ENCODE measurements at regions not wholly inside any gene's neighbourhood (a gene's known extent, or its start where the extent isn't known, plus 50 kb on each side); places are given as distances from the start of the nearest gene placed in this dataset.

- DNase-seq (ENCODE audit: low read depth): no peak
Measured at GRCh38 chr2:21281791-21282514, 158.2 kb downstream of the TDRD15 start.

- no peak for DNase-seq (ENCODE audit: low read depth)
Measured at GRCh38 chr2:21282515-21282898, 158.7 kb downstream of the TDRD15 start.

DNA sequence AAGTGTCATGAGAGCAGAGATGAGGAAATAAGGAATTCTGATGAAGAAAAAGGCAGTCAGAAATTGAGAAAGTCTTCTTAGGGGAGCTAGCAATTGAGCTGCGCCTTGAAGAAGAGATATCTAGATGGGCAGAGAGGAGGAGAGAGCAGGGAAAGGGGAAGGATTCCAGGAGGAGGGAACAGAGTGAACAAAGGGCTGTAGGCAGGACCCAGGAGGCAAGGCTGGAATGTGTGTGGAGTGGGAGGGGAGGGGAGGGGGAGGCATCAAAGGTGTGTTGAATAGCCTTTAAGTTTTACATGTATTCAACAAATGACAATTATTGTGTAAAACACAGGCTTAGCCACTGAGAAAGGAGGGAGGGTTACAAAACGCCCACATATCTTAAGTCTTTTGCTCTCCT lies 164.5 kb downstream of the TDRD15 start:
- no peak for DNase-seq (ENCODE audit: low read depth)

- DNase-seq (ENCODE audit: low read depth): no peak
Measured at GRCh38 chr2:21288739-21289520, 165.2 kb downstream of the TDRD15 start.

DNA sequence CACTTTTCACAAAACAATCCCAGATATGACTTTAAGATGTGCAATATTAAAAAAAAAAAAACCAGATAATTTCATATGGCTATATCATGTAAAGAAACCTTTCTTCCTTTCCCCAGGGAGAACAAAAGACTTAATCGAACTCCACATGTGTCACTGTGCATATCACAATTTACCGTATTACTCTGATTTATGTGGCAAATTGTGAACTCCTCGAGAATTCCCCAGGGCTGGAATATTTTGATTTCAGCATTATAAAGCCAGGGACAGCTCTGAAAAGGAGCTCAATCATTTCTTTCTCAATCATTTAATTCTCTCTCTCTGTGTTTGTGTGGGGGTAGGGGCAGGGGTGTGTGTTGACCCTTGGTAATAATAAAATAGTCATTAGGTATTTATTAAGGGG lies 165.8 kb downstream of the TDRD15 start:
- no peak for DNase-seq (ENCODE audit: low read depth)

DNA sequence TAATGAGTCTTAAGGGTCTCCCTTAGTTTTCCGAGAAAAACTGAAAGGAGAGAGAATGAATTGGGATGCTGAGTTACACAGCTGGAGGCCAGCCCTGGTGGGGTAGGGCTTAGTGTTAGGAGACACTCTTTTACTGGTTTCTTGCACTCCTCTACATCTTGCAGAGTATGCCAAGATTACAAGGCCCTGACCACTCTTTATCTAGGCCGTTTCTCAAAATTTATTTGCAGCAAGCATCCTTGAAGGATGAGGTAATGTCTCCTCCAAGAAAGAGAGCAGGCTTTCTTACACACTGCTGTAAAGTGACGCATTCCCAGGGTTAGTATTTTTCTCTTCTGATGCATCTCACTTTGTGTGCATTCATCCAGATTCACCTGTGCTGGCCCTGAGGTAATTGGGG lies 166.2 kb downstream of the TDRD15 start:
- no peak for DNase-seq (ENCODE audit: low read depth)

GRCh38 chr2:21291426-21291825 lies 167.7 kb downstream of the TDRD15 start:
- DNase-seq (ENCODE audit: low read depth): no peak

- no peak for DNase-seq (ENCODE audit: low read depth)
Measured at GRCh38 chr2:21294446-21294845, 170.7 kb downstream of the TDRD15 start.

DNA sequence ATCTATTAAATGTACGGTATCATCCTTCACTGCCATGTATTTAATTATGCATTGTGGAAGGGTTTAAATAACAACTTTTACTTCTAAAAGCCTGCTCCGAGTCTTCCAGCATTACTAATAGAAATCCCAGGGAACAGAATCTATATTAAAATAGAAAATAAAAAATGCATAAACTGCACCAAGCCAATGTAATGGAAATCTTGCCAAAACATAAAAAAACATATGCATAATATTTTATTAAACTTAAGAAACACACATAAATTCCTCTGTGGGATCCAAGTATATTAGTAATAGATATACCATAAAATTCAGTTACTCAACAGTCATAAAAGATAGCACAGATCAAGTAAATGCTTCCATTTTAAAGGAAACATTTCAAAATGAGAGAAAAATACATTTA lies 175.6 kb downstream of the TDRD15 start:
- no peak for DNase-seq (ENCODE audit: low read depth)

- no peak for DNase-seq (ENCODE audit: low read depth)
Measured at GRCh38 chr2:21301871-21302455, 178.2 kb downstream of the TDRD15 start.

DNA sequence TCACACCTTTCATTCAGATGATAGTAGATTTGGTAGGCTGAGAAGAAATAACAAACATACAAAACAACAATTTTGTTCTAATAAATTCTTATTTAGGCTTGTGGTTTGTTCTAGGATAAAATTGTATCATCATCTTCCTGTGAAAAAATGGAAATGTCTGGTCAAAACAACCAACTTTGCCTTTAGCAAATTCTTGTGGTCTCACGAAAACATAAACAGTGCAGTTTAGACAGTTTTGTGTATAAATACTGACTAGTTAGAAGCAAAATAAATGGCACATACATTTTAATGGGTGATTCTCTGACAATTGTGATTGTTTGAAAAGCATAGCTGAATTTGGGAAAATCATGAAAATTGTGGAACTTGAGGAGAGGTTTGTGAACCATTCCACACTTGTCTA lies 180.1 kb downstream of the TDRD15 start:
- DNase-seq (ENCODE audit: low read depth): no peak

GRCh38 chr2:21305581-21305980 lies 181.8 kb downstream of the TDRD15 start:
- no peak for DNase-seq (ENCODE audit: low read depth)

DNA sequence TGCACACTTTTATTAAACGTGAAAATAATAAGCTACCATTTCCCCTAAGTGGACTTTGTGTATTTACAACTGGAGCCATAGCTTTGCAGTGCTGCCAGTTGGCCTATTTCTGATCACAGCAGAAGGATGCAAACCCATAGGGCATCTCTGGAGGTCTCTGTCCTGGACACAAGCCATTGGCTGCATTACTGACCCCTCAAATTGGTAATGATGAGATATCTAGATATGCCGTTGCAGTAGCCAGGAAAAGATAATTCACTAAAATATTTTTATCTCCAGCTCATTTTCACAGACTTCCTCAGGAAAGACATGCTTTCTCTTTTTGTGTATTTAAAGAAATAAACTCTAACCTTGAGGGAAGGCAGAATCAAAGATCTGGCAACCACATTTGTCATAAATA lies 182.5 kb downstream of the TDRD15 start:
- no peak for DNase-seq (ENCODE audit: low read depth)

DNA sequence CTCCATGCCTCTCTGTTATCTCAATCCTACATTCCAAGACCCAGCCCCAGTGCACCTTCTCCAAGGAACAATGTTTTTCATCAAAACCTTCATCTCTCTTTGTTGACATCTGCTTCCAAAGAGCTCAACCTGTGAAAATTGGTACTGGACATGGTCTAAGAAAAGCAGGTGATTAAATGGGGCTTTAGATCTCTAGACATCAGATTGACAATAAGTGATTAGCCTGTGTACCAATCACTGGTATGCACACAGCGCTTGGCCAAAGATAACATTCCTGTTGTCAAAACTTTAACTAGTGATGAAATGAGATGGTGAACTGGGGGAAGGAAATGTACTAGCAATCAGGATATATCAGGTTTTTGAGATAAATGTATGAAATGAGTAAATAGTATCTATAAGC lies 183.3 kb downstream of the TDRD15 start:
- DNase-seq (ENCODE audit: low read depth): no peak

DNA sequence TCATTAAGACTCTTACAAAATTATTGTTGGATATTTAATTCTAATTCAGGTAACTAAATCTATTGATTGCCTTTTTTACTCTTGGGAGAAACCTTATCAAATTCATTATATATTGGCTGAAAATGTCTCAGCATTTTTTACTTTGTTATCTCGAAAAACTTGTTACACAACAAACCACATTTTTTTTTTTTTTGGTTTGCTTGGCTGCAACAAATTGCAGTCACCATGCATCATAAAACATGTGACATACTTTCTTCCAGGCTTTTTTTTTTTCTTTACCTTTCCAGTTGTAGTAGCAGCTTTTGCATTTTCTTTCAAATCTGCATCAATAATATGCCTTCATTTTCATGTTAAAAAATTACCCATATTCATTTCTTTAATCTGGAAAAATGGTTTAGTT lies 186.7 kb downstream of the TDRD15 start:
- no peak for DNase-seq (ENCODE audit: low read depth)

GRCh38 chr2:21314322-21314835 lies 190.6 kb downstream of the TDRD15 start:
- no peak for DNase-seq (ENCODE audit: low read depth)

- DNase-seq (ENCODE audit: low read depth): no peak
Measured at GRCh38 chr2:21317131-21317530, 193.4 kb downstream of the TDRD15 start.

GRCh38 chr2:21318263-21318662 lies 194.5 kb downstream of the TDRD15 start:
- no peak for DNase-seq (ENCODE audit: low read depth)

DNA sequence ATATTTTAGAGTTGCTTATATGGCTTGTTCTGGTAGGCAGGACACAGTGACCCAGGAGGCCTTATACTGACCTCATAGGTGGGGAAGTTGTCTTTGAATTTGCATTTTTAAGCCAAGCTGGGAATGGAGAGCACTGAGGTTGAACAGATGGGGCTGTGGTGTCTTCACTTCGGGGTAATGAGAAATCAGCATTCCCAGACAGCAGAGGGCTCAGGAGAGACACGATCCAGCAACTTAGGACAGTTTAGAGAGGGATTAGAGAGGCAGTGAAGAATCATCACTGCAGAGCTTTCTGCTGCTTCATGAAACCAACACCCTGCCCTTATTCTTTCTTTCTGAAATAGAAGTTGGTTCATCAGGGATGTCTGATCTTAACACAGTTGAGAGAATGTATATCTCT lies 202.4 kb downstream of the TDRD15 start:
- no peak for DNase-seq (ENCODE audit: low read depth)

- DNase-seq (ENCODE audit: low read depth): no peak
Measured at GRCh38 chr2:21328177-21328576, 204.4 kb downstream of the TDRD15 start.

GRCh38 chr2:21330786-21331391 lies 207.1 kb downstream of the TDRD15 start:
- no peak for DNase-seq (ENCODE audit: low read depth)

- no peak for DNase-seq (ENCODE audit: low read depth)
Measured at GRCh38 chr2:21331625-21332370, 208.0 kb downstream of the TDRD15 start.
